Endothelial cell of umbilical vein (primary cell): ENCODE measurements at regions not wholly inside any gene's neighbourhood (a gene's known extent, or its start where the extent isn't known, plus 50 kb on each side); places are given as distances from the start of the nearest gene placed in this dataset.

Experiments used
- BruUV-seq: library from RNA; stranded (reverse); fragments of 400-500 nt; replicated peaks from 2 replicates; lab custom pipeline; 2021; lab: Mats Ljungman, UMichigan
- CTCF ChIA-PET: fragments of 300-600, 350-600 bp; sonication (Branson Sonifier 250); formaldehyde crosslinking; loops from one replicate; lab custom pipeline; 2021; ENCODE audit warnings: antibody characterized with exemption, inconsistent platforms; lab: Charles Lee
- POLR2A ChIA-PET: fragments of 300-600, 350-600 bp; sonication (Branson Sonifier 250); formaldehyde crosslinking; loops from one replicate; lab custom pipeline; 2021; ENCODE audit warnings: antibody characterized with exemption, inconsistent platforms; lab: Charles Lee
- DNase-seq: peaks from one replicate; pipeline ENCODE4 v3.0.0-alpha.2; 2011; ENCODE audit warnings: low read depth, low spot score
- FAIRE-seq: peaks from 2 replicates; lab custom pipeline; 2011; peaks lifted over from hg19 to GRCh38; lab: Jason Lieb, UNC
- H2AFZ ChIP-seq: 2 replicates; pipeline ENCODE4 v1.6.0; 2012; ENCODE audit warnings: low read depth, low read length, control low read depth, inconsistent platforms
- H3K27ac ChIP-seq: 2 replicates; pipeline ENCODE4 v1.5.1; 2011; ENCODE audit warnings: low read depth, mild to moderate bottlenecking, control low read depth, low read length, moderate library complexity; ENCODE audit not compliant: insufficient read depth
- H3K27me3 ChIP-seq, 2 experiments: 2 replicates each; pipeline versions ENCODE4 v1.6.0 to v1.6.1; 2011; ENCODE audit warnings: low read length in 2 of 2, mixed read lengths in 1 of 2; ENCODE audit not compliant: control insufficient read depth in 2 of 2, insufficient read depth in 2 of 2
- H3K36me3 ChIP-seq, 2 experiments: 2 replicates in 1 of 2; 3 replicates in 1 of 2; pipeline ENCODE4 v1.5.1; 2011; ENCODE audit warnings: low read length in 2 of 2, mild to moderate bottlenecking in 1 of 2, moderate library complexity in 1 of 2; ENCODE audit not compliant: control insufficient read depth in 2 of 2, insufficient read depth in 2 of 2; ENCODE audit errors: extremely low read depth in 1 of 2
- H3K4me1 ChIP-seq: 3 replicates; pipeline ENCODE4 v1.5.1; 2011; ENCODE audit warnings: mild to moderate bottlenecking, low read length; ENCODE audit not compliant: control insufficient read depth, insufficient read depth; ENCODE audit errors: extremely low read depth
- H3K4me2 ChIP-seq: 2 replicates; pipeline ENCODE4 v1.6.1; 2011; ENCODE audit warnings: low read length, control low read depth, mixed read lengths; ENCODE audit not compliant: insufficient read depth
- H3K4me3 ChIP-seq, 3 experiments: fragments of 200-600 bp in 1 of 3; sonication (generic), shearing (Covaris generic) in 1 of 3; replicated peaks in 1 of 3; 2 replicates each; pipeline ENCODE4 v1.5.1; 2011 to 2016; ENCODE audit warnings: control low read depth in 3 of 3, low read length in 3 of 3, mild to moderate bottlenecking in 2 of 3, inconsistent platforms in 1 of 3, low read depth in 1 of 3, moderate library complexity in 1 of 3; ENCODE audit not compliant: insufficient read depth in 1 of 3
- H3K79me2 ChIP-seq: 2 replicates; pipeline ENCODE4 v1.6.0; 2012; ENCODE audit warnings: low read length, inconsistent platforms; ENCODE audit not compliant: control insufficient read depth, insufficient read depth
- H3K9ac ChIP-seq: replicated peaks from 2 replicates; pipeline ENCODE3; 2011; ENCODE audit warnings: low read length, control low read depth; ENCODE audit not compliant: insufficient read depth; ENCODE audit errors: extremely low read depth
- H3K9me1 ChIP-seq: replicated peaks from 3 replicates; pipeline ENCODE4 v1.6.0; 2011; ENCODE audit warnings: mild to moderate bottlenecking, low read length; ENCODE audit not compliant: control insufficient read depth, insufficient read depth; ENCODE audit errors: extremely low read depth
- H3K9me3 ChIP-seq: replicated peaks from 2 replicates; pipeline ENCODE4 v1.5.1; 2012; ENCODE audit warnings: low read length, inconsistent platforms; ENCODE audit not compliant: control insufficient read depth, insufficient read depth
- H4K20me1 ChIP-seq: replicated peaks from 2 replicates; pipeline ENCODE3; 2011; ENCODE audit warnings: mild to moderate bottlenecking, low read length; ENCODE audit not compliant: control insufficient read depth, insufficient read depth; ENCODE audit errors: extremely low read depth
- CTCF ChIP-seq, 2 donors: IDR thresholded peaks; 1 replicate in 1 of 2; 2 replicates in 1 of 2; pipeline ENCODE4 v1.5.1; 2011; ENCODE audit warnings: low read length in 2 of 2, mild to moderate bottlenecking in 2 of 2, moderate library complexity in 2 of 2, control low read depth in 1 of 2, inconsistent platforms in 1 of 2, low read depth in 1 of 2; ENCODE audit not compliant: insufficient read depth in 1 of 2; ENCODE audit errors: extremely low read depth in 1 of 2
- EZH2 ChIP-seq: IDR thresholded peaks from 2 replicates; pipeline ENCODE4 v1.6.1; 2012; ENCODE audit warnings: borderline replicate concordance, low read depth, mild to moderate bottlenecking, moderate library complexity, low read length, inconsistent platforms; ENCODE audit not compliant: severe bottlenecking
- FOS ChIP-seq: IDR thresholded peaks from 2 replicates; pipeline ENCODE4 v1.6.1; 2011; ENCODE audit warnings: mild to moderate bottlenecking, low read length, moderate library complexity, borderline replicate concordance; ENCODE audit not compliant: insufficient read depth
- GATA2 ChIP-seq: IDR thresholded peaks from 2 replicates; pipeline ENCODE4 v1.7.0; 2011; ENCODE audit warnings: low read depth, mild to moderate bottlenecking, moderate library complexity, mixed read lengths, low read length; ENCODE audit not compliant: insufficient read length, insufficient read depth
- JUN ChIP-seq: IDR thresholded peaks from 2 replicates; pipeline ENCODE4 v1.6.1; 2011; ENCODE audit warnings: borderline replicate concordance, low read depth; ENCODE audit not compliant: insufficient read length, insufficient read depth
- MAX ChIP-seq: IDR thresholded peaks from 2 replicates; pipeline ENCODE4 v1.6.1; 2011; ENCODE audit not compliant: insufficient read depth, insufficient read length
- MYC ChIP-seq: IDR thresholded peaks from one replicate; pipeline ENCODE4 v1.6.1; 2011; ENCODE audit warnings: mild to moderate bottlenecking, low read depth, low read length
- POLR2A ChIP-seq: IDR thresholded peaks from 2 replicates; pipeline ENCODE4 v1.6.1; 2012; ENCODE audit warnings: low read depth, mild to moderate bottlenecking, control low read depth, low read length
- POLR2AphosphoS5 ChIP-seq: IDR thresholded peaks from 2 replicates; pipeline ENCODE4 v1.6.1; 2012; ENCODE audit warnings: low read depth, mild to moderate bottlenecking, control low read depth, low read length, moderate library complexity; ENCODE audit not compliant: insufficient read depth
- dilution Hi-C: fragments of 300-500 bp; cut with MboI; formaldehyde crosslinking; loops from one replicate; pipeline ENCODE4 v1.15.0; 2019; ENCODE audit warnings: low sequenced_read_pairs; ENCODE audit not compliant: extremely low pct_ligation_motif_present
- intact Hi-C: fragments of 100-400 bp; cut with micrococcal nuclease; formaldehyde crosslinking; loops from one replicate; pipeline ENCODE4 v1.10.0; 2022

GRCh38 chr19:31531326-31531725 is 182.1 kb upstream of the TSHZ3 start:
- no peak overlapping the region for H3K9ac ChIP-seq
- intact Hi-C loops, result no loop called here
- ChIA-PET POLR2A (no interaction called here), CTCF (no interaction called here)
- no peak overlapping the region for H3K4me2 ChIP-seq
- BruUV-seq, result no TSS peak
- FAIRE-seq (no peak), DNase-seq (no peak)
- no peaks in the 10 kb centered on the region for H3K9me1 ChIP-seq
- dilution Hi-C loops, result no loop called here
- H3K79me2 ChIP-seq, result no peaks in the 10 kb centered on the region
- TF ChIP-seq EZH2 (no peak), CTCF (IDR thresholded peaks at IDR 0.05; ENCODE audit: extremely low read depth in 1 of 2, insufficient read depth in 1 of 2, low read depth in 1 of 2, low read length in 2 of 2) (no peak), MAX (no peak), POLR2AphosphoS5 (no peak), FOS (no peak), GATA2 (no peak), POLR2A (no peak), MYC (no peak), JUN (no peak)
- H3K36me3 ChIP-seq, result no peaks in the 10 kb centered on the region
- H3K4me3 ChIP-seq, result no peak overlapping the region
- no peaks in the 10 kb centered on the region for H4K20me1 ChIP-seq
- H3K9me3 ChIP-seq, result peaks cover 5% of the 10 kb centered on the region
- no peak overlapping the region for H3K27ac ChIP-seq
- H3K4me1 ChIP-seq, result no peaks in the 10 kb centered on the region
- H2AFZ ChIP-seq, result no peak overlapping the region
- H3K27me3 ChIP-seq, result no peaks in the 10 kb centered on the region
